Panc1 (cell line): ENCODE measurements at regions not wholly inside any gene's neighbourhood (a gene's known extent, or its start where the extent isn't known, plus 50 kb on each side); places are given as distances from the start of the nearest gene placed in this dataset.

Experiments used
- ATAC-seq: fragments of 200-7000 bp; cut with Tn5 transposase; 2 replicates; pipeline ENCODE4 v1.9.1; 2020; ENCODE audit warnings: mild to moderate bottlenecking, moderate library complexity
- BruUV-seq: library from RNA; stranded (reverse); fragments of 400-500 nt; replicated peaks from 2 replicates; lab custom pipeline; 2021; lab: Mats Ljungman, UMichigan
- CTCF ChIA-PET: fragments of 300-600 bp; sonication (Branson Sonifier 250); formaldehyde crosslinking; loops from one replicate; lab custom pipeline; 2022; ENCODE audit warnings: antibody characterized with exemption; lab: Charles Lee
- POLR2A ChIA-PET: fragments of 300-600 bp; sonication (Branson Sonifier 250); formaldehyde crosslinking; loops from one replicate; lab custom pipeline; 2022; ENCODE audit warnings: antibody characterized with exemption; lab: Charles Lee
- DNase-seq: peaks from one replicate; pipeline ENCODE4 v3.0.0-alpha.2; 2010; ENCODE audit warnings: low read depth, low spot score
- H3K27ac ChIP-seq: 2 replicates; pipeline ENCODE4 v1.5.1; 2011; ENCODE audit warnings: mild to moderate bottlenecking, low read length, inconsistent platforms
- H3K27me3 ChIP-seq: fragments of 200-500 bp; sonication (Bioruptor generic); 2 replicates; pipeline ENCODE4 v1.6.0; 2014; ENCODE audit warnings: low read length, inconsistent platforms; ENCODE audit not compliant: control insufficient read depth, insufficient read depth
- H3K36me3 ChIP-seq: fragments of 200-500 bp; sonication (Bioruptor generic); 2 replicates; pipeline ENCODE4 v1.5.1; 2014; ENCODE audit warnings: inconsistent platforms, mild to moderate bottlenecking, low read length, moderate library complexity; ENCODE audit not compliant: control insufficient read depth, insufficient read depth
- H3K4me1 ChIP-seq: 2 replicates; pipeline ENCODE4 v1.5.1; 2011; ENCODE audit warnings: inconsistent platforms, mild to moderate bottlenecking, low read length, moderate library complexity; ENCODE audit not compliant: control insufficient read depth, insufficient read depth
- H3K4me3 ChIP-seq, 2 experiments: 2 replicates each; pipeline ENCODE4 v1.5.1; 2011 to 2012; ENCODE audit warnings: low read depth in 2 of 2, low read length in 2 of 2, mild to moderate bottlenecking in 2 of 2, inconsistent platforms in 1 of 2, moderate library complexity in 1 of 2
- H3K9me3 ChIP-seq: fragments of 200-500 bp; sonication (Bioruptor generic); 2 replicates; pipeline ENCODE4 v1.5.1; 2014; ENCODE audit warnings: low read depth, mild to moderate bottlenecking, inconsistent platforms, low read length, moderate library complexity; ENCODE audit not compliant: control insufficient read depth, insufficient read depth
- CTCF ChIP-seq: fragments of 450-650 bp; IDR thresholded peaks from 2 replicates; pipeline ENCODE4 v1.5.1; 2017; ENCODE audit warnings: mild to moderate bottlenecking
- POLR2AphosphoS5 ChIP-seq: IDR thresholded peaks from 2 replicates; pipeline ENCODE4 v1.6.1; 2012; ENCODE audit warnings: mild to moderate bottlenecking, low read depth, low read length, moderate library complexity
- SIN3A ChIP-seq: IDR thresholded peaks from 2 replicates; pipeline ENCODE4 v1.6.1; 2012; ENCODE audit warnings: low read depth, mild to moderate bottlenecking, low read length, moderate library complexity, borderline replicate concordance; ENCODE audit not compliant: insufficient read depth
- TCF7L2 ChIP-seq: IDR thresholded peaks from 2 replicates; pipeline ENCODE4 v1.6.1; 2011; ENCODE audit warnings: mild to moderate bottlenecking, low read depth, low read length, inconsistent platforms
- in situ Hi-C: cut with HindIII; loops from 2 replicates; pipeline ENCODE4 v1.10.0; 2016; ENCODE audit warnings: low sequenced_read_pairs, low pct_unique_long_range_greater_than_20kb
- intact Hi-C: fragments of 100-400 bp; cut with micrococcal nuclease; formaldehyde crosslinking; loops from one replicate; pipeline ENCODE4 v1.10.0; 2022; ENCODE audit not compliant: unreplicated experiment
- TF ChIP-seq, protein P1 (sequence below), 2 experiments: IDR thresholded peaks; 2 replicates each; pipeline ENCODE4 v1.6.1; 2011 to 2012; ENCODE audit warnings: low read depth in 2 of 2, control low read depth in 1 of 2, low read length in 1 of 2, mild to moderate bottlenecking in 1 of 2, moderate library complexity in 1 of 2; ENCODE audit not compliant: insufficient read depth in 1 of 2

DNA sequence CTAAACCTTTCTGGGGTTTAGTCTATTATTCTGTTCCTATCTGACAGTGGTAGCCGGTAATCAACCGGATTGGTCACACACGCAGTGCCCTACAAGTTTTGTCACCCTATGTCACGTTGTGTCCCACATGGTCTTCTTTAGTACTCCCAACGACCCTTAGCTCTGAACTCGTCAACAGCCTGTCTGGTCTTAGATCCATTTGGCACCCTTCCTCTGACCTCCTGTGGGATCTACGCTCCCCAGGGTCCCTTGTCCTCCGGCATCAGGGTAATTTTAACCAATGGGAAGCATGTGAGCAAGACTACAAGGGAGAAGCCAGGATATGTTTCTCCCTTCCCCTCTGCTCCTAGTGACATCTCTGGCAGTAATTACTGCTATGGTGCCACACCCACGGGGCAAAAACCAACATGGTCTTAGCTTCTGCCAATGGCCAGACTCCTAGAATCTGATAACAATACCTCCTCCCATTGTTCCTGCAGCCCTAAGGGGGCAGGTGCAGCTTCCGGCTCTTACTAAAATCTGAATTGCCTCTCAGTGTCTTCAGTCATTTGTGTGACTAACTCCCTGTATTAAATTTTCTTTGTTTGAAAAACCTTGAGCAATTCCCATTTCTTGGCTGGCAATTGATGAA, 56.6 kb downstream of the MAFB start:
- H3K27me3 ChIP-seq, result peaks cover 2% of the 10 kb centered on the region; the same call in 1 of the 2 replicates
- POLR2A ChIA-PET, result no interaction called here
- H3K9me3 ChIP-seq, result no peaks in the 10 kb centered on the region
- H3K4me3 ChIP-seq, result no peak overlapping the region
- no peak overlapping the region for H3K27ac ChIP-seq
- no peak for DNase-seq
- CTCF ChIA-PET, result no interaction called here
- in situ Hi-C loops, result no loop called here
- TF ChIP-seq SIN3A (no peak), TCF7L2 (no peak)
- no peaks in the 10 kb centered on the region for H3K4me1 ChIP-seq
- no TSS peak for BruUV-seq
- H3K36me3 ChIP-seq, result no peaks in the 10 kb centered on the region
- ATAC-seq, result no peak
- intact Hi-C loops, result no loop called here

DNA sequence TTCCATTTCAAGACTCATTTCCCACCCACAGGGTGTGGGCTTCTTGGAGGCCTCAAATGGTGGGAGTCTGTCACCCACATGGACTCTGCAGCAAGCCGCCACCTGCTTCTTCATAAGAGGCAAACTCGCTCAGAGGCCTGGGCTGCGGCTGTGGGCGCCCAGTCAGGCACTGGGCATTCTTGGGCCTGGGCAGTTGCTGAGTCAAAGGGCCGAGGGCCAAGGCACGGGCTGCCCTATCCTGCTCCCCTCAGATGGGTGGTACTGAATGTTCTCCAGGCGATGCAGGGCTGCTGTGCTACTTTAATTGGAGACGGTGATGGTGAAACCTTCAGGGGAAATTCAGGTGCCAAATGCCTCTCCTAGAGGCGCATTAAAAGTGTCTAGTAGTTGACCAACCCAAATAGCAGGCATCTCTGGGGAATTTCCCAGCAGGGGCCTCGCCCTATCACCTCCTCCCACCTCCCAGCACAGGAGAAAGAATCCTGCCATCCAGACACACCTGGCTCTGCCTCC, 57.9 kb downstream of the MAFB start:
- intact Hi-C loops (no loop called here), in situ Hi-C loops (no loop called here)
- Histone ChIP-seq H3K36me3 (no peaks in the 10 kb centered on the region), H3K9me3 (no peaks in the 10 kb centered on the region), H3K4me1 (no peaks in the 10 kb centered on the region), H3K27ac (no peak overlapping the region), H3K27me3 (peaks cover 2% of the 10 kb centered on the region; the same call in 1 of the 2 replicates), H3K4me3 (no peak overlapping the region)
- TF ChIP-seq CTCF, result no peak
- TF ChIP-seq POLR2AphosphoS5, result no peak
- TF ChIP-seq, protein P1, sequence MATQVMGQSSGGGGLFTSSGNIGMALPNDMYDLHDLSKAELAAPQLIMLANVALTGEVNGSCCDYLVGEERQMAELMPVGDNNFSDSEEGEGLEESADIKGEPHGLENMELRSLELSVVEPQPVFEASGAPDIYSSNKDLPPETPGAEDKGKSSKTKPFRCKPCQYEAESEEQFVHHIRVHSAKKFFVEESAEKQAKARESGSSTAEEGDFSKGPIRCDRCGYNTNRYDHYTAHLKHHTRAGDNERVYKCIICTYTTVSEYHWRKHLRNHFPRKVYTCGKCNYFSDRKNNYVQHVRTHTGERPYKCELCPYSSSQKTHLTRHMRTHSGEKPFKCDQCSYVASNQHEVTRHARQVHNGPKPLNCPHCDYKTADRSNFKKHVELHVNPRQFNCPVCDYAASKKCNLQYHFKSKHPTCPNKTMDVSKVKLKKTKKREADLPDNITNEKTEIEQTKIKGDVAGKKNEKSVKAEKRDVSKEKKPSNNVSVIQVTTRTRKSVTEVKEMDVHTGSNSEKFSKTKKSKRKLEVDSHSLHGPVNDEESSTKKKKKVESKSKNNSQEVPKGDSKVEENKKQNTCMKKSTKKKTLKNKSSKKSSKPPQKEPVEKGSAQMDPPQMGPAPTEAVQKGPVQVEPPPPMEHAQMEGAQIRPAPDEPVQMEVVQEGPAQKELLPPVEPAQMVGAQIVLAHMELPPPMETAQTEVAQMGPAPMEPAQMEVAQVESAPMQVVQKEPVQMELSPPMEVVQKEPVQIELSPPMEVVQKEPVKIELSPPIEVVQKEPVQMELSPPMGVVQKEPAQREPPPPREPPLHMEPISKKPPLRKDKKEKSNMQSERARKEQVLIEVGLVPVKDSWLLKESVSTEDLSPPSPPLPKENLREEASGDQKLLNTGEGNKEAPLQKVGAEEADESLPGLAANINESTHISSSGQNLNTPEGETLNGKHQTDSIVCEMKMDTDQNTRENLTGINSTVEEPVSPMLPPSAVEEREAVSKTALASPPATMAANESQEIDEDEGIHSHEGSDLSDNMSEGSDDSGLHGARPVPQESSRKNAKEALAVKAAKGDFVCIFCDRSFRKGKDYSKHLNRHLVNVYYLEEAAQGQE (IDR thresholded peaks at IDR 0.05; ENCODE audit: insufficient read depth in 1 of 2, low read depth in 2 of 2, low read length in 1 of 2), result no peak
- no peak for TF ChIP-seq SIN3A
- no peak for TF ChIP-seq TCF7L2
- no TSS peak for BruUV-seq
- no peak for DNase-seq
- ChIA-PET POLR2A (no interaction called here), CTCF (no interaction called here)
- ATAC-seq, result no peak

DNA sequence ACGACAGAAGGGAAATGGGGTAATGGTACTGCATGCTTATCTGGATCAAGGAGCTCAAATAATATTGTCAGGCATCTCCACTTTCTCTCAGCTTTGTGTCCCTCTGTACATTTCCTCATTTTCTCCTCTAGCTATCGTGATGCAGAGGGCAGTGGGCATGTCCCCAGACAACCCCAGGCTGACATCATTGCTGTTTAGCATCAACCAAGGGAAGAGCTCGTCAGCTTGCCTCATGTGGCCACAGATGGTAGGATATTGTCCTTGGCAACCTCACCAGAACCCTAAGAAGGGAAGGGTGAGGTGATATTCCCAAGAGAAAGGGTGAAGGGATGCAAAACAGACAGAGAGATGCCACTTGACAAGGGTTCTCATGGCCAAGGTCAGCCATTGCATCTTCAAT, 58.3 kb downstream of the MAFB start:
- Histone ChIP-seq H3K36me3 (no peaks in the 10 kb centered on the region), H3K4me1 (no peaks in the 10 kb centered on the region), H3K27ac (no peak overlapping the region), H3K4me3 (no peak overlapping the region), H3K9me3 (no peaks in the 10 kb centered on the region), H3K27me3 (peaks cover 2% of the 10 kb centered on the region; the same call in 1 of the 2 replicates)
- no TSS peak for BruUV-seq
- POLR2A ChIA-PET, result no interaction called here
- in situ Hi-C loops (no loop called here), intact Hi-C loops (no loop called here)
- ATAC-seq (no peak), DNase-seq (no peak)
- CTCF ChIA-PET, result no interaction called here
- TF ChIP-seq POLR2AphosphoS5, result no peak
- no peak for TF ChIP-seq SIN3A
- no peak for TF ChIP-seq TCF7L2
- no peak for TF ChIP-seq CTCF
- TF ChIP-seq, protein P1 (IDR thresholded peaks at IDR 0.05; ENCODE audit: insufficient read depth in 1 of 2, low read depth in 2 of 2, low read length in 1 of 2), result no peak
